Endothelial cell of umbilical vein (primary cell): ENCODE measurements at regions not wholly inside any gene's neighbourhood (a gene's known extent, or its start where the extent isn't known, plus 50 kb on each side); places are given as distances from the start of the nearest gene placed in this dataset.

Experiments
- BruUV-seq: library from RNA; stranded (reverse); fragments of 400-500 nt; replicated peaks from 2 replicates; lab custom pipeline; 2021; lab: Mats Ljungman, UMichigan
- CTCF ChIA-PET: fragments of 300-600, 350-600 bp; sonication (Branson Sonifier 250); formaldehyde crosslinking; loops from one replicate; lab custom pipeline; 2021; ENCODE audit warnings: antibody characterized with exemption, inconsistent platforms; lab: Charles Lee
- POLR2A ChIA-PET: fragments of 300-600, 350-600 bp; sonication (Branson Sonifier 250); formaldehyde crosslinking; loops from one replicate; lab custom pipeline; 2021; ENCODE audit warnings: antibody characterized with exemption, inconsistent platforms; lab: Charles Lee
- DNase-seq: peaks from one replicate; pipeline ENCODE4 v3.0.0-alpha.2; 2011; ENCODE audit warnings: low read depth, low spot score
- FAIRE-seq: peaks from 2 replicates; lab custom pipeline; 2011; peaks lifted over from hg19 to GRCh38; lab: Jason Lieb, UNC
- H2AFZ ChIP-seq: 2 replicates; pipeline ENCODE4 v1.6.0; 2012; ENCODE audit warnings: low read depth, low read length, control low read depth, inconsistent platforms
- H3K27ac ChIP-seq: 2 replicates; pipeline ENCODE4 v1.5.1; 2011; ENCODE audit warnings: low read depth, mild to moderate bottlenecking, control low read depth, low read length, moderate library complexity; ENCODE audit not compliant: insufficient read depth
- H3K27me3 ChIP-seq, 2 experiments: 2 replicates each; pipeline versions ENCODE4 v1.6.0 to v1.6.1; 2011; ENCODE audit warnings: low read length in 2 of 2, mixed read lengths in 1 of 2; ENCODE audit not compliant: control insufficient read depth in 2 of 2, insufficient read depth in 2 of 2
- H3K36me3 ChIP-seq, 2 experiments: 2 replicates in 1 of 2; 3 replicates in 1 of 2; pipeline ENCODE4 v1.5.1; 2011; ENCODE audit warnings: low read length in 2 of 2, mild to moderate bottlenecking in 1 of 2, moderate library complexity in 1 of 2; ENCODE audit not compliant: control insufficient read depth in 2 of 2, insufficient read depth in 2 of 2; ENCODE audit errors: extremely low read depth in 1 of 2
- H3K4me1 ChIP-seq: 3 replicates; pipeline ENCODE4 v1.5.1; 2011; ENCODE audit warnings: mild to moderate bottlenecking, low read length; ENCODE audit not compliant: control insufficient read depth, insufficient read depth; ENCODE audit errors: extremely low read depth
- H3K4me2 ChIP-seq: 2 replicates; pipeline ENCODE4 v1.6.1; 2011; ENCODE audit warnings: low read length, control low read depth, mixed read lengths; ENCODE audit not compliant: insufficient read depth
- H3K4me3 ChIP-seq, 3 experiments: fragments of 200-600 bp in 1 of 3; sonication (generic), shearing (Covaris generic) in 1 of 3; replicated peaks in 1 of 3; 2 replicates each; pipeline ENCODE4 v1.5.1; 2011 to 2016; ENCODE audit warnings: control low read depth in 3 of 3, low read length in 3 of 3, mild to moderate bottlenecking in 2 of 3, inconsistent platforms in 1 of 3, low read depth in 1 of 3, moderate library complexity in 1 of 3; ENCODE audit not compliant: insufficient read depth in 1 of 3
- H3K79me2 ChIP-seq: 2 replicates; pipeline ENCODE4 v1.6.0; 2012; ENCODE audit warnings: low read length, inconsistent platforms; ENCODE audit not compliant: control insufficient read depth, insufficient read depth
- H3K9ac ChIP-seq: replicated peaks from 2 replicates; pipeline ENCODE3; 2011; ENCODE audit warnings: low read length, control low read depth; ENCODE audit not compliant: insufficient read depth; ENCODE audit errors: extremely low read depth
- H3K9me1 ChIP-seq: replicated peaks from 3 replicates; pipeline ENCODE4 v1.6.0; 2011; ENCODE audit warnings: mild to moderate bottlenecking, low read length; ENCODE audit not compliant: control insufficient read depth, insufficient read depth; ENCODE audit errors: extremely low read depth
- H3K9me3 ChIP-seq: replicated peaks from 2 replicates; pipeline ENCODE4 v1.5.1; 2012; ENCODE audit warnings: low read length, inconsistent platforms; ENCODE audit not compliant: control insufficient read depth, insufficient read depth
- H4K20me1 ChIP-seq: replicated peaks from 2 replicates; pipeline ENCODE3; 2011; ENCODE audit warnings: mild to moderate bottlenecking, low read length; ENCODE audit not compliant: control insufficient read depth, insufficient read depth; ENCODE audit errors: extremely low read depth
- CTCF ChIP-seq, 2 donors: IDR thresholded peaks; 1 replicate in 1 of 2; 2 replicates in 1 of 2; pipeline ENCODE4 v1.5.1; 2011; ENCODE audit warnings: low read length in 2 of 2, mild to moderate bottlenecking in 2 of 2, moderate library complexity in 2 of 2, control low read depth in 1 of 2, inconsistent platforms in 1 of 2, low read depth in 1 of 2; ENCODE audit not compliant: insufficient read depth in 1 of 2; ENCODE audit errors: extremely low read depth in 1 of 2
- EZH2 ChIP-seq: IDR thresholded peaks from 2 replicates; pipeline ENCODE4 v1.6.1; 2012; ENCODE audit warnings: borderline replicate concordance, low read depth, mild to moderate bottlenecking, moderate library complexity, low read length, inconsistent platforms; ENCODE audit not compliant: severe bottlenecking
- GATA2 ChIP-seq: IDR thresholded peaks from 2 replicates; pipeline ENCODE4 v1.7.0; 2011; ENCODE audit warnings: low read depth, mild to moderate bottlenecking, moderate library complexity, mixed read lengths, low read length; ENCODE audit not compliant: insufficient read length, insufficient read depth
- MYC ChIP-seq: IDR thresholded peaks from one replicate; pipeline ENCODE4 v1.6.1; 2011; ENCODE audit warnings: mild to moderate bottlenecking, low read depth, low read length
- POLR2A ChIP-seq: IDR thresholded peaks from 2 replicates; pipeline ENCODE4 v1.6.1; 2012; ENCODE audit warnings: low read depth, mild to moderate bottlenecking, control low read depth, low read length
- POLR2AphosphoS5 ChIP-seq: IDR thresholded peaks from 2 replicates; pipeline ENCODE4 v1.6.1; 2012; ENCODE audit warnings: low read depth, mild to moderate bottlenecking, control low read depth, low read length, moderate library complexity; ENCODE audit not compliant: insufficient read depth
- dilution Hi-C: fragments of 300-500 bp; cut with MboI; formaldehyde crosslinking; loops from one replicate; pipeline ENCODE4 v1.15.0; 2019; ENCODE audit warnings: low sequenced_read_pairs; ENCODE audit not compliant: extremely low pct_ligation_motif_present
- intact Hi-C: fragments of 100-400 bp; cut with micrococcal nuclease; formaldehyde crosslinking; loops from one replicate; pipeline ENCODE4 v1.10.0; 2022

GRCh38 chr5:36377192-36377591 is 75.5 kb upstream of the RANBP3L start:
- BruUV-seq: no TSS peak

GRCh38 chr5:36378551-36378950 is 76.8 kb upstream of the RANBP3L start:
- FAIRE-seq (no peak), DNase-seq (no peak)
- Histone ChIP-seq H3K27ac (no peak overlapping the region), H3K4me3 (no peak overlapping the region), H3K79me2 (no peaks in the 10 kb centered on the region), H3K9me1 (no peaks in the 10 kb centered on the region), H2AFZ (no peak overlapping the region), H3K4me2 (no peak overlapping the region), H4K20me1 (no peaks in the 10 kb centered on the region), H3K36me3 (no peaks in the 10 kb centered on the region), H3K9me3 (no peaks in the 10 kb centered on the region), H3K27me3 (no peaks in the 10 kb centered on the region), H3K4me1 (no peaks in the 10 kb centered on the region), H3K9ac (no peak overlapping the region)
- intact Hi-C loops: no loop called here
- CTCF ChIA-PET: no interaction called here
- dilution Hi-C loops: no loop called here
- TF ChIP-seq EZH2 (no peak), GATA2 (no peak), MYC (no peak), POLR2A (no peak), CTCF (IDR thresholded peaks at IDR 0.05; ENCODE audit: extremely low read depth in 1 of 2, insufficient read depth in 1 of 2, low read depth in 1 of 2, low read length in 2 of 2) (no peak), POLR2AphosphoS5 (no peak)
- POLR2A ChIA-PET: no interaction called here
- BruUV-seq: no TSS peak

More at GRCh38 chr5:36377192-36377591, 75.5 kb upstream of the RANBP3L start:
- Histone ChIP-seq H3K79me2 (no peaks in the 10 kb centered on the region), H3K4me1 (no peaks in the 10 kb centered on the region), H3K9ac (no peak overlapping the region), H3K9me3 (no peaks in the 10 kb centered on the region), H3K4me2 (no peak overlapping the region), H3K36me3 (no peaks in the 10 kb centered on the region), H3K4me3 (no peak overlapping the region), H2AFZ (no peak overlapping the region), H3K9me1 (no peaks in the 10 kb centered on the region), H4K20me1 (no peaks in the 10 kb centered on the region), H3K27me3 (no peaks in the 10 kb centered on the region), H3K27ac (no peak overlapping the region)
- DNase-seq (no peak), FAIRE-seq (no peak)
- dilution Hi-C loops (no loop called here), intact Hi-C loops (no loop called here)
- ChIA-PET CTCF (no interaction called here), POLR2A (no interaction called here)
- TF ChIP-seq GATA2: no peak
- TF ChIP-seq POLR2A: no peak
- TF ChIP-seq CTCF (IDR thresholded peaks at IDR 0.05; ENCODE audit: extremely low read depth in 1 of 2, insufficient read depth in 1 of 2, low read depth in 1 of 2, low read length in 2 of 2): no peak
- TF ChIP-seq EZH2: no peak
